ENCODE measurements at regions not wholly inside any gene's neighbourhood (a gene's known extent, or its start where the extent isn't known, plus 50 kb on each side); places are given as distances from the start of the nearest gene placed in this dataset.
"Not testable (repeated sequence)": the region's sequence is repeated elsewhere in the genome, so short reads cannot be mapped to it uniquely, and the experiment has no call there.

DNA sequence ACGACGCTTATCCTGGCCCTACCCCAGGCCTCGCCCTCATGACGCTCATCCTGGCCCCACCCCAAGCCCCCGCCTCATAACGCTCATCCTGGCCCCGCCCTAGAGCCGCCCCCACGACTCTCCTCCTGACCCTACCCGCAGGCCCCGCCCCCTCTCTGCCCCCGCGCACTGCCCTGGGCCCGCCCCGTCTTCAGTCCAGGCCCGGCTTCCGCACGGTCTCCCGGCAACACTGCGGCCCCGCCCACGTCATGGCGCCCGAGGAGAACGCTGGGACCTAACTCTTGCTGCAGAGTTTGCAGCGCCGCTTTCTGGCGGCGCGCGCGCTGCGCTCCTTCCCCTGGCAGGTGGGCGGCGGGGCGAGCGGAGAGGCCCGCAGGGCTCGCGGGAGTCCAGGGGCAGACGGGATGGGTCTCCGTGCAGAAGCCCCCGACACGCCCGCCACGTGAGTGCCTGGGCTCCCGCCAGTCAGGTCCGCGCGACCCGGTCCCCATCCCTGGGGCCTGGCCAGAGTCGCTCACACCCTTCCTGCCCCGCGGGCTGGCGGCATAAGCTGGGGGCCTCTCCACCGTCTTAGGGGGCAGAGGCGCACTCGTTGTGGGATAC, 52.5 kb upstream of the ROPN1B start:
- peak; percentile 69 for DNase-seq (ENCODE audit: low read depth)

DNA sequence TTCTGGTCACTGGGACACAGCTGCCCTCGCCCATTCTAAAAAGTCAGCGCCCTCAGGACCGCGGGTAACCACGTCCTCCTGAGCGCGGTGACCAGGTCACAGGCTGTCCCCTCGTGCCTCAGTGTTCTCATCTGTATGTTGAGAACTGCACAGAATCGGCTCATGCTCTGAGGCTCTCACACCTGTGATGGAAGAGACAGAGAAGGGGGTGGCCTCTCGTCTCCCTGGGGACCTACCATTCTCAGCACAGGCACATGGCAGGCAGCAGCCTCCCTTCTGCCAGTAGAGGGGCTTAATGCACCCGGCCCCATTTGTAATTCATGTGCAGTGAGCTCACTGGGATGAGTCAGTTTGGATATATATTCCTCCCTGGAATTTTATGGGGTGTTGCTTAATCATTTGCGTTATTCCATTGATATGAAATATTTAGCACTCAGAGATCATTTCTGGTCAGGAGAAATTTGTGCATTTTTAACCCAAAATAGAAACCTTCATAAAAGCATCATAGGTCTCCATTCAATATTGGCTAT, 51.9 kb upstream of the ROPN1B start:
- not testable (repeated sequence) for DNase-seq (ENCODE audit: low read depth)

DNA sequence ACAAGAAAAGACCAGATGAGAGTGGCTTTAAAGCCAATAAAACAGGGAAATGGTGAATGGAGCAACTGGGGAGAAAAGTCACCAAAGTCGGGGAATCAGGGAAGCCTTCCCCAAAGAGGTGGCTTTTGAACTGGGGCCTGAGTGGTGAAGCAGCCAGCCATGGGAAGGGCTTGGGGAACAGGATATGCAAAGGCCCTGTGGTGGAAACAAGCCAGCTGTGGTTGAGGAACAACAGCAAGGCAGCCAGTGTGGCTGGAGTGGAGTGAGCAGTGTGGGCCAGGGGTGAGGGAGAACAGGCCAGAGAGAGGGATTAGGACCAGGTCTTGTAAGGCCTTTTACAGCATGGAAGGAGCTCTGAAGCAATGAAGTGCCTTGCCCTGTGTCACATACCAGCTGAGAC, 51.0 kb upstream of the ROPN1B start:
- DNase-seq (ENCODE audit: low read depth) = not testable (repeated sequence)

DNA sequence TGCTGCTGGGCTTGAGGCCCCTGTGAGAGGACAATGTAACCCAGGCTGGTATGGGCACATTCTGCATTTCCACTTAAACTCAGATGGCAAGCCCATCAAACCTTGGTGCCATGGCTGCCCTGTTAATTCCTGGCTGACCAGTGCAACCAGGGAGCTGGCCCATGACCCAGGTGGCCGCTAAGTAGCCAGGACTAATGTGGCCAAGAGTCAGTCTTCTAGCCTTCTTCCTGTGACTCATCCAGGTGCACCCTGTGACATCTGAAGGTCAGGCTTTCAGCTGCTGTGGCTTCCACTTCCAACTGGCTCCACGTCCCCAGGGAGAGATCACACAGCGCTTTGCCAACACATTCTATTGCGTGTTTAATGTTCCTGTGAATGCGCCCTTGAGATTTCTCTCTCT, 50.5 kb upstream of the ROPN1B start:
- not testable (repeated sequence) for DNase-seq (ENCODE audit: low read depth)

- DNase-seq (ENCODE audit: low read depth) = not testable (repeated sequence)
Measured at GRCh38 chr3:125918866-125919265, 50.1 kb upstream of the ROPN1B start.
